COLO668 (cell line): ENCODE measurements at regions not wholly inside any gene's neighbourhood (a gene's known extent, or its start where the extent isn't known, plus 50 kb on each side); places are given as distances from the start of the nearest gene placed in this dataset.

Experiments used
- DNase-seq: peaks from one replicate; lab custom pipeline; 2025; ENCODE audit not compliant: unreplicated experiment; lab: John Stamatoyannopoulos, UW

DNA sequence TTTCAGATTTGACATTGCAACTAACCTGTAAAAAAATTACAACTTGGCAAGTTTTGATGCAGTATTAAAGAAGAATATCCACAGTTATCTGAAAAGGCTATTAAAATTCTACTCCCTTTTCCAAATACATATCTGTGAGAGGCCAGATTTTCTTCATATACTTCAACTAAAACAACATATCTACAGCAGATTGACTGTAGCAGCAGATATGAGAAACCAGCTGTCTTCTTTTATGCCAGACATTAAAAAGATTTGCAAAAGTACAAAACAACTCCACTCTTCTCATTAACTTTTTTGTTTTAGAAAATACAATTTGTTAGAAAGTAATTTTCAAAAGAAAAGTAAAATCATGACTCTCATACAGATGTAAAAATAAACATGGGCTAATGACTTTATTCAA, 281.1 kb upstream of the PCSK5 start:
- no peak for DNase-seq

DNA sequence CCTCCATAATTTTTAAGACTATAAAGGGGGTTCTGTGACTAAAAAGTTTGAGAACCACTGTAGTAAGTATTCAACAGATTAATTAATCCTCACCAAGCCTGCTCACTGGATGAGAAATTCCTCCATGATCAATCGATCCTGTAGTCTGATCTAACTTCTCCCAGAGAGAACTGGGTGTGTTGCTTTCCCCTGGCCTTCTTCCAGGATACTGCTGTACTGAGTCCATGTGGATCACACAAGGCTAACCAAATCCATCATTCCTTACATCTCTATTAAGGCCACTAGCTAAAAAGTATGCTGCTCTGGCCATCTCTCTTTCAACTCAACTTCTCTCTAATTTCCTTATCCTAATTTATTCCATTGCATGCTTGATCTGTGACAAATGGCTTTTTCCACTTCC, 280.2 kb upstream of the PCSK5 start:
- DNase-seq = no peak

DNA sequence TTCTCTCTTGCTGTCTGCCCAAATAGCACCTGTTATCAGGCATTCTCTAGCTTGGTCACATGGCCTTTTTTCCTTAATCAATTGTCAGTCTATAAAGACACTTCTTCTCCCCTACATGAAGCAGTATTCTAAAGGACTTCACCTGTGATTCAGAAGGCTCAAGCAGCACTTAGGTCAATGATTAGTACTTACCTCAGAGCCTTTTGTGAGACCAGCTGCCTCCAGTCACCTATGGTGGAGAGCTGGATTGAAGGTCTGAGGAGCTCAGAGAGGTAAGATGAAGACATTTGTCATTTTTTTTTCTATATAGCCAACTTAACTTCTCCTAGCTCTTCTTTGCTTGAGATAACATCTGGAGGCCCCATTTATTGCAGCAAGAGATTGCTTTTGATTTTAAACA, 278.3 kb upstream of the PCSK5 start:
- no peak for DNase-seq

DNA sequence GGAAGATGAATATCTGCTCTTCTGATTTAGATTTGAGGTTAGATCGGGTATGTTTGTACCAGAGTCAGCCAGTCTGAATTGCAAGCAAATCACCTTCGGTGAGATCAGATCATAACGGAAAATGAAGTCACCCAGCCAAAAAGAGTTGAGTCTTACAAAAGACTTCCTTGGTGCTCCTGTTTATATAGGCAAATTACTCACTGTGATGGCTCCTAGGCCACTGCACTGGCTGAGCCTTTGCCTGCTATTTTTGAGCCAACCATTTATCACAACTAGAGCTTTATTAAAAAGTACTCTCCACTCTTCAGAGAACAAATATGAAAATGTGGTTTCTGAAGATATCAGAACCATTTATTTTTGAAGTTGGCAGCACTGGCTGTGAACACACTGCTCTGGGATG, 277.7 kb upstream of the PCSK5 start:
- DNase-seq = no peak

DNA sequence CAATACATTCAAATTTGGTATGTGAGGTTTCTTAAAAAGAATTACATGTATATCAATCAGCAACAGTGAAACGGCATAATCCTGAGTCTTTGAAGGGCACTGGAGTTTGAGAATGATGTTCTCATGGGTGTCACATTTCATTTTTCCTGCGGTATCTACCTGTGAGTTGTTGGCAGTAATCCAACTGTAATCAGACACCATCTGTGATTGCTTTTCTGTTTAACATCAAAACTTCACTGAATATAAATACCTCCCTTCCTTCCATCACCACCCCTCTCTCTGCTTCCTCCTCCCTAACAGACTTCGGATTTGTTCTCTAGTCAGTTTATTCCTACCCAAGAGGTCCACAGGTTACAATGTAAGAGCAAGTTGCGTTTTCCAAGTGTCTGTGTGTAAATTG, 275.2 kb upstream of the PCSK5 start:
- DNase-seq = peak; percentile 73

DNA sequence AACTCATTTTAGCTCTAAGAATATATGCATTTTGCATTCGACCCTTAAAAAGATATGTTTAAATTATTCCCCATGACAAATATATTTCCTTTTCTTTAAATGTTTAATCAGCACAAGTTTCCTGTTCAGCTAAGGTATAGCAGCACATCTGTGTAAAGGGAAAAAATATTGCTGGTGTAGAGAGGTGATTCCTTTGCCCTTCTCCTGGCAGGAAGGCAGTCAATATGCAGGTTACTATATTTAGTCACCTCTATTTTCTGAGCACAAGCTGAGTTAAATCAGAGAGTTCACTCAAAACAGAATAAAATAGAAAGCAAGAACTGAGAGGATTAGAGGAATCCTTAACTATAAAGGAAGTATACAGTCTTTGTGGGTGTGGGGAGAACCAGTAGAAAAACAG, 274.4 kb upstream of the PCSK5 start:
- DNase-seq = no peak

DNA sequence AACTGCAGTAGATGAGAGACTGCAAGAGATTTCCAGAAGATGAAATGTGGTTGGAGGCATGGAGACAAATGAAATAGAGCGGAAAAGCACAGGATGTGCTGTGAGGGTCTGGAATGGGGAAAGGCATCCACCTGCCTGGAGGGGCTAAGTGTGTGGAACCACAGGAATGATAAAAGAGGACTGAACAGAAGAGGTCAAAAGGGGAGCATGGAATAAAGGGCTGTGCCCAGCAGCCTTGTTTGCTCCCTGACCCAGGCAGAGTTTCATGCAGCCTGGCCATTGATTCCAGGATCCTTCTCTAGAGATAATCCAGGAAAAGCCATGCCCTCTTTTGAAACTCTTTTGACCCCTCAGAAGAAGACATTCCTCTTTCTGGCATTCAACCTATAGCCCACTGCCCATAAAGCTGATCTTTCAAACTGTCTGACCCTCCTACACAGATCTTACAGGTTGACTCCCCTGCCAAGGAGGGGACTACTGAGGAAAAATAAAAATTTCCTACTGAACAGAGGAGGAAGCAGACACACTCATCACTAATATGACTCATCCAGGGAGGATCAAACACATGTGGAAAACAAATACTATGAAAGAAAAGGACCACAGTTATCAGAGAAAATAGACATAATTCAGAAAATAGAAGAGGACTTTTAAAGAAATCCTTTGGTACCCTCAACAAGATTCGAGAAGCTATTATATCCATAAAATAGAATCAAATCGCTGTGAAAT, 273.5 kb upstream of the PCSK5 start:
- DNase-seq = no peak

DNA sequence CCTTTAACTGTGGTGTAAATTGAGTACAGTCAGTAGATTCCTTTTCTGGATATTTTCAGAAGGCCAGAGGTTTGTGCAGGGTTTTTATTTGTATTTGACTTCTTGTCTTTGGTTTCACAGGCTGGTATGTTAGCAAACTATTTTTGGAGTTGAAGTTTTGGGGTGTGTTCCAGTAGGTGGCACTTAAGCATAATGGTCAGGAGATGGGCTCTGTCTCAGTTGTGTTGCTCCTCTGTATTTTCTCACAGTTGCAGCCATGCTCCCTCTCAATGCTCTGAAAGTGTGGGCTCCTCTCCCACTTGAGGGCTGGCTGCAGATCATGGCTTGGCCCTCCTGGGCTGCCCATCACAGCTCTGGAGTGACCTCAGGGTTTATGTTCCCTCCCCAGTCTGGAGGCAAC, 267.0 kb upstream of the PCSK5 start:
- no peak for DNase-seq

DNA sequence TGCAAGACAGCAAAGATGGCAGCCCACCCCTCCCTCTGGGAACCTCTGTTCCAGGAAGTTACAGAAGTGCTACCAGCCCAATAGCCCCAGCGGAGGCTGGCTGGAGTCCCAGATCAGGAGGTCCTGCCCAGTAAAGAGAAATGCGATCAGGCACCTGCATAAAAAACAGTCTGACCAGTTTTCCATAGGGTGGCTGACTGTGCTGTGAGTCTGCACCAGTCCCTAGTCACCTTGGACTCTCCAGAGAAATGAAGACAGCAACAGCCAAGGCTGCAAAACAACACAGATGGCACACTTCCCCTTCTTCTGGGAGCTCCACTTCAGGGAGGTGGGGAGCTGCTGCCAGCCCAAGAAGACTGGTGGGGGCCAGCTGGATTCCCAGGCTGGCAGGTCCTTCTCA, 265.5 kb upstream of the PCSK5 start:
- no peak for DNase-seq

DNA sequence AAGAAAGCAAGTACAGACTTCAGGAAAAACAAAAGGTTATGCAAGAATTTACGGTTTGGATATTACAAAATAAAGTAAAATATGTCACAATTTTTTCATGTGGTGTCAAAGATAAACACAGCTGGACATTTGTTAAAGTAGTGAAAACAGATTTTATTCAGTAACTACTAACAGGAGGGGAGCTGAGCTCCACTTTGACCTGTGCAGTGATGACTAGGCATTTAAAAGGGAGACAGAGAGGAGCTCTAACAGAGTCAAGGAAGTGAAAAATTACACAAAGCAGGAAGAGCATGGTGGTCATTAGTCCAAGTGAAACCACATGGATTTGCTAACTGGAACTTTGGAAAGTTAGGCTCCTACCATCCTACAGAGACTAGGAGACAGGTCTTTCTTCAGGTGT, 263.6 kb upstream of the PCSK5 start:
- DNase-seq = no peak

DNA sequence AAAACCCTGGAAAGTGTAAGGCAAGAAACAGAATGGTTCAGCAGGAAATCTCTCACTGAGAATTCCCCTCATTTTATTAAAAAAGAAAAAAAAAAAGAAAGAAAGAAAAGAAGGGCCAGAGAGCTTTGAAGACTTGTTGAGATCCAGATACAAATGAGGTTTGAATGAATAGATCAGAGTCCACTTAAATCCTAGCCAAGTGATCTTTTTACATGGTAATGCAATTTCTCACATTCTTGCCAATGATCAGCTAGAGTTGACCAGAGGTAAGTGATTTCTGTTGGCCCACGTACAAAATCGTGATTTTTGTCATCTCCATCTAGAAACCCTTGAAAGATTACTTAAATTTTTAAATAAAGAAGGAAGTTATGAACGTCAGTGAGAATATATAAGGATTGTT, 261.5 kb upstream of the PCSK5 start:
- DNase-seq = no peak

DNA sequence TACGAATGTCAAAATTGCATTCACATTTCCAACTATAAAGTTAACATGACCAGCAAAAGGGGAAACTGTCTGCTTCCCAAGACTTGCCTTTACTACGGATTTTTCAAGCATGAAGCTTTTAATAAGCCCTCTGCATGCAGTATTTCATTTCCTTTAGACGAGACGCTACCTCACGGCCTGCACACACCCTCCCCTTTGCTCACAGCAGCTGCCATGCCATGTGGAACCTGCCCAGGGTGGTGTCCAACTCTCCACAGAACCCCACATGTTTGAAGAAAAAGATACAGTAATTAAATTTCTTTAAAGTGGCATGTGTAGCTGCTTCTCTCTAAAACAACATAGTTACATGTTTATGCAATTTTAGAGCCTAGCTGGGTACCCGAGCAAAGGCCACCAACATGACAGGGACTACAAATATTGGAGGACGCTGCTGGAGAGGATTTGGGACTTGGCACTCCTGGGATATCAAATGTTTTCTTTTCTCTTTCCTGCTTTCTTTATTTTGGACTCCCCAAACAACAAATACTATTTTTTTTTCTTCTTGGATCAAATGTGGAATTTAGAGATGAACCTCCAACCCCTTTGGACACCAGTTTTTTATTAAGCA, 256.9 kb upstream of the PCSK5 start:
- no peak for DNase-seq

DNA sequence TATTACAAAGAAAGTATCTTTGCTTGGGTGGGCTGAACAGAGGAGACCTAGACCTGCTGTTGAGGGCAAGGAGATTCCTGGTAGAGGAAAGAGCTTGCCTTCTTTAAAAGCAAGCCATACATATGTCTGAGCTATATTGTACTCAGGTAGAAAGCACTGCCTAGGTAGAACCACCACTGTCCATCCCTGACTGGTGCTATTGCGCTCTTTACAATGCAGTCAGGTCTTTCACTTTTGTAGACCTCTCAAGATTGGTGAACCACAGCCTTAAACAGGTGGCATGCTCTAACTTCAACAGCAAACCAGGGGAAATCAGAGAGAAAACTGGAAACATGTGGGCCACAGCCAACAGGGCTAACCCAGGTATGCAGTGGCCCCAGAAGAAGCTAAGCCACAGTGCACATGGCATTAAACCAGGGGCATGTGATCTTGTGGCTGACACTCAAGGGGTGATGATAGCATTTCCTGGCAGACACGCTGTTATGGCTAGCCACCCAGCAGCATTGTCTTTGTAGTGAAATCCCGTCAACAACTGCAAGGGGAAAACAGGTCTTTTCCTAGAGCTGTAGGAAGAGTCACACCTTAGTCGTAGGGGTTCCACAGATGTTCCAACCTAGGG, 253.9 kb upstream of the PCSK5 start:
- no peak for DNase-seq

DNA sequence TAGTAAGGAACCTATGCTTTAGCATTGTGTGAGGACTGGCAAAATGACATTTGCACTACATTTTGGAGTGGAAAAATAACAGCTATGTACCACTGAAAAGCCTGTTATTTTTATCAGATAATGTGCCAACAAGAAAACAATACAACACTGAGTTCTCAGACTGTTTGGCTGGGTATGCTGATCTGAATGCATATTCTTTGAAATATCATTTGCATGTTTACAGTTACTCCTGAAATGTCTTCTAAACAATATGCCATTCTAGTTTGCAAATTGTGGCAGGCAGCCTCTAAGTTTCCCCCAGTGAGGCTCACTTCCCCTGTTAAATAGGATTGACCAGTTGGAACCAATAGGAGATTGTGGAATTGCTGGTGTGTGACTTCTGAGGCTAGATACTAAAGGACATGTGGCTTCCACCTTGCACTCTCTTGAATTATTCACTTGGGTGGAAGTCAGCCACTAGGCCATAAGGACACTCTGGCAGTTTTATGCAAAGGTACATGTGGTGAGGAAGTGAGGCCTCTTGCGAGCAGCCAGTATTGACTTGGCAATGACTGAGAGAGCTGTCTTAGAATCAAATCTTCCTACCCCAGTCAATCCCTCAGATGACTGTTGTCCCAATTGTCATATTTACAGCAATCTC, 250.4 kb upstream of the PCSK5 start:
- no peak for DNase-seq

DNA sequence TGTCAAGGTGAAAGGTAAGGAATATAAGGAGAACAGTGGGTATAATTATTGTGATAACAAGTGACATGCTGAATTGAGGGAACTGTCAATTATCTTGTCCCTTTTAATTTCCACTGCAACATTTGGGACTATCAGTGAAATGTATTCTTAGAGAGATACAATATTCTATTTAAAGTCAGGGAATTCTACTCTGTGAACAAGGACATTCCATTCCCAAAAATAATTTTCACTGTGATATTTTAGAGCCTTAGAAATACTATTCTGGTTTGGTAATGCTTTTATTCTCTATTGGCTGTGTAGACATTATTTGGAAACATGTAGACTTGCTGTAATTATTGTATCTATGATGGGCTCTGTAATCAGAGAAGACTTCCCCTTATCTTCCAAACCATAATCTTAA, 248.0 kb upstream of the PCSK5 start:
- DNase-seq = no peak

DNA sequence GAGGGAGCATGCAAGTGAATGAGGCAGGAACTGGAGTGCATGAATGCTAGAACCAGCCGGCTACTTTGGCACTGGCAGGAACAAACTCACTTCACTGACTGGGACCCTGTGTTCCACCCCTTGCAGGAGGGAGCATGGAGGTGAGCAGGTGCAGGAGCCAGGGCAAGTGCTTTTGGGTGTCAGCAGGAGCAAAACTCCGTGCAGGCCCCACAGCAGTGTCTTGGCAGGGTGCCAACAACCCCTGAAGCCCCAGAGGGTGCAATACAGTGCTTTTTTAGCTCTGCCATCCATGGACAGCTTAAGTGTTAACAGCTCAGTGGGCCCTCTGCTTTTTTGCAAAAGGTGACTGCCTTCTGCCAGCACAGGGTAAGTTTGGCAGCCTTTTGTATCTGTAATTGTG, 245.8 kb upstream of the PCSK5 start:
- peak; percentile 71 for DNase-seq

DNA sequence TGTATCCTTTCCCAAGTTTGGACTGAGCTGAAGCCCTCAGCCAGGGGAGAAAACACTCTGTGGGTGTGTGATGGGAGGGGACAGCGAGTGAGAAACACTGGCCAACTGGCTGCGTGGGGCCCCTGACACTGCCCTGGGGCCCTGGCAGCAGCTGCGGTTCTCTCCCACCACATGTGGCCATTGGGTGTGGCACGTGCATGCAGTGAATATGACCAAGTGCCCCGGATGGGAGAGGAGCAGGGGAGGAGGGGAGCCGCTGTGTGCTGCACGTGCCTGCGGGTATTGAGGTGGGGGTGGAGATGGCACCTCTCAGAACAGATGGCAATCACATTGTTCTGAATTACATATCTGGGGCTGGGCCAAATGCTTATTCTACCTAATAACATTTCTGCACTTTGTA, 242.4 kb upstream of the PCSK5 start:
- DNase-seq = peak; percentile 14

DNA sequence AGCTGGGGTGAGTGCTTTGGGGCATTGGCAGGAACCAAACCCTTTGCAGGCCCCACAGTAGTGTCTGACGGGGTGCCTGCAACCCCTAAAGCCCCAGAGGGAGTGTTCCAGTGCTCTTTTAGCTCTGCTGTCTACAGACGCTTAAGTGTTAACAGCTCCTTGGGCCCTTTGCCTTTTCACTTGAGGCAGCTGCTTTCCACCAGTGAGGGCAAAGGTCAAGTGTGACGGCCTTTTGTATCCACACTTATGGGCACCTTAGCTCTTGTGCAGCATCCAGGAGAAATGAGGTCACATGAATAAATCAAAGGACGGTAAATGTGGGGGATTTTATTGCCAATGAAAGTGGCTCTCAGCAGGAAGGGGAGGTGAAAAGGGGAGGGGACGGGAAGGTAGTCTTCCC, 241.4 kb upstream of the PCSK5 start:
- DNase-seq = no peak

DNA sequence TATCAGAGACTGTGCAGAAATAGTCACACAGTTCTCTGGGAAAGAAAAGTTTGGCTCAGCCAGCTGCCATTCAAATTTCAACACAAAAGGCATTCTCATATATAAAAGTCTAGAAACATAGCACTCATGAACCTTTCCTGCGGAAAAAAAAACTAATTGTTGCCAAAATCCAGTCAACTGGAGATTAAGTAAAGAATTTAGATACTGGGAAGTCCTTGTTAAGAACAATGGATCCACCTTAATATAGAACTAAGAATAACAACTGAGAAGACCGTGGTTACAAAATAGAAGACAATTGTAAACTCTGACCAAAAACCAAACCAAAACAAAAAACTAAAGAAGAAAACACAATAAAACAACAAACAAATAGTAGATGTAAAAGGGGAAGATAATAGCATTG, 238.8 kb upstream of the PCSK5 start:
- no peak for DNase-seq

DNA sequence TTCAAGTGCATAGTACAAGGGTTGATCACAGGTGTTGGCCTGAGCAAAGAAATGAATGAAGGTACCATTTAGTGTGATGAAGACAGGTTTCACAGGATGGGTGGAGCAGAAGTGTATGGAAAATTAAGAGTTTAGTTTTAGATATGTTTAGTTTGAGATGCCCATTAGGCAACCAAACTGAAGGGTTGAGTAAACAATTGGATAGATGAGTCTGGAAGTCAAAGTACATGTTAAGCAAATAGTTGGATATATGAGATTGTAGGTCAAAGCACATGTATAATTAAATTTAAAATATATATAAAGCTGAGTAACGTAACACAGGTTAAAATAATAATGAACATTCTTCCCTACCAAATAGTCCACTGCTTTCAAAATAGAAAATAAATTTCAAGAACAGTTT, 237.1 kb upstream of the PCSK5 start:
- DNase-seq = no peak

DNA sequence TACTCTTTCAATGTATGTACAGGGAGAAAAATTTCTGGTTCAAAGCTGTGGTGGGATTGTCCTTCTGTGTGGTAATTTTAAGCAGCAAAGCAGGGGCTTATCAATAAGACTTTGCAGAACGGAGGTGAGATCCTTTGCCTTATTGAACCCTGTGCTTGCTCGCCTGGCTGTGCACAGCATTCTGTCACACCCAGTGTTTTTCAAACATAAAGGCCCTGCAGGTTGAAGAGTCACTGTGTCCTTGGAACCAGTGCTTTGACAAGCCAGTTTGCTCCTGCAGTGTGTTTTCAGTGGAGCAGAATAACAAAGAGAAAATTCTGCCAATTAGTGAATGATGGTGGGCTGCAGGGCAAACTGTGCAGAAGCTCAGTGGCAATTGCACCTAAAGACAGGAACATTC, 236.7 kb upstream of the PCSK5 start:
- no peak for DNase-seq

DNA sequence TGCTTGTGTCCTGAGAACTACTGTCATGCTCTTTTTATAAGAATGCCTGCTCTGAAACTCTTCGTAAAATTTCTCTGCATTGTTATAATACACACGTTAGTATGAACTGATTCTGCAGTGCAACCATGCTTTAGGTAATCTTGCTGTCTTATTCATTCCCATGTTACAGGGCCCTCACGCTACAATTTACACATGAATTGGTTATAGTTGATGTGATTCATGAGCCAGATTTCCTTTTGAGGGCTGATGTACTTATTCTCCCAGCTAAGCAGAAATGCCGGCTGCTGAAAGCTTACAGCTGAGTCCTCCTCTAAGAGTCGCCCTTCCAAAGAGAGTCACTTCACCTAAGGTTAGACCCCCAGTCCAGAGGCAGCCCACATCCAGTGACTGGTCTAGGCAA, 233.5 kb upstream of the PCSK5 start:
- DNase-seq = no peak
